ENCODE measurements at regions not wholly inside any gene's neighbourhood (a gene's known extent, or its start where the extent isn't known, plus 50 kb on each side); places are given as distances from the start of the nearest gene placed in this dataset.

DNA sequence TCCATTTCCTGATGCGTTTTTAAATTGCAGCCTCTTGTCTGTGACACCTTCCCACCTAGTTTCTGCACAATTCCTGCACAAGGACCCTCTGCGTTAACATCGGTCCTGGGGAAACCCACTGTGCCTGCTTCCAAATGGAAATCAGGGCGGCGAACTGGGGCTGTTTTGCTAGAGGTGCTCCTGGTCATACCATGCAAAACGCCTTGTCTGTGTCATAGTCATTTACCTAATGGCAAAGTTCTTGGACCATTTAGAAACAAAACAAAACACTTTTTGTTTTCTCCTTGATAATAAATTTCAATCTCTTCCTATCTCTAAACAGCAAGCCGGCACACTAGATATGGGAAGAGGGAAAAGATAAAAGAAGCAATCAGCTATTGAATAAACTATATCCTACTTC, 206.9 kb upstream of the KLF14 start:
- BruUV-seq (replicated peaks) = TSS peak; percentile 31

GRCh38 chr7:130941322-130942210, 207.6 kb upstream of the KLF14 start:
- intact Hi-C loops (cut with micrococcal nuclease; ENCODE audit: unreplicated experiment) = loop anchor here (5.0 kb wide), 1 partner anchor 96 kb away; no protein-coding TSS in a partner anchor
- Histone ChIP-seq H3K4me1 (ENCODE audit: insufficient read depth, low read length, poor library complexity, severe bottlenecking) (peaks cover 86% of the 10 kb centered on the region), H3K27ac (ENCODE audit: low read depth, low read length, poor library complexity, severe bottlenecking) (peak overlapping the region; percentile 94), H3K9me3 (ENCODE audit: low read depth, low read length, poor library complexity, severe bottlenecking) (no peaks in the 10 kb centered on the region), H3K36me3 (ENCODE audit: insufficient read depth, low read length, poor library complexity, severe bottlenecking) (peaks cover 58% of the 10 kb centered on the region), H3K4me3 (ENCODE audit: low read depth, low read length, poor library complexity, severe bottlenecking) (peak overlapping the region; percentile 55), H3K27me3 (replicated peaks; ENCODE audit: insufficient read depth, low read depth, low read length, poor library complexity) (no peaks in the 10 kb centered on the region)
- BruUV-seq (replicated peaks) = TSS peak; percentile 71
- CTCF ChIA-PET = interaction anchor here (1.0 to 2.1 kb wide), 2 partner anchors 19 to 45 kb away, joined by 3 to 14 read pairs; no protein-coding TSS in a partner anchor
- DNase-seq (ENCODE audit: low spot score) = peak; percentile 76
- POLR2A ChIA-PET (ENCODE audit: low non-redundant PET) = interaction anchor here (0.7 kb wide), 1 partner anchor 18 kb away, joined by 3 read pairs; no protein-coding TSS in a partner anchor
- no peak for TF ChIP-seq EZH2 (IDR thresholded peaks at IDR 0.05; ENCODE audit: borderline replicate concordance, low read depth, low read length, poor library complexity, severe bottlenecking)
- TF ChIP-seq, protein P1, sequence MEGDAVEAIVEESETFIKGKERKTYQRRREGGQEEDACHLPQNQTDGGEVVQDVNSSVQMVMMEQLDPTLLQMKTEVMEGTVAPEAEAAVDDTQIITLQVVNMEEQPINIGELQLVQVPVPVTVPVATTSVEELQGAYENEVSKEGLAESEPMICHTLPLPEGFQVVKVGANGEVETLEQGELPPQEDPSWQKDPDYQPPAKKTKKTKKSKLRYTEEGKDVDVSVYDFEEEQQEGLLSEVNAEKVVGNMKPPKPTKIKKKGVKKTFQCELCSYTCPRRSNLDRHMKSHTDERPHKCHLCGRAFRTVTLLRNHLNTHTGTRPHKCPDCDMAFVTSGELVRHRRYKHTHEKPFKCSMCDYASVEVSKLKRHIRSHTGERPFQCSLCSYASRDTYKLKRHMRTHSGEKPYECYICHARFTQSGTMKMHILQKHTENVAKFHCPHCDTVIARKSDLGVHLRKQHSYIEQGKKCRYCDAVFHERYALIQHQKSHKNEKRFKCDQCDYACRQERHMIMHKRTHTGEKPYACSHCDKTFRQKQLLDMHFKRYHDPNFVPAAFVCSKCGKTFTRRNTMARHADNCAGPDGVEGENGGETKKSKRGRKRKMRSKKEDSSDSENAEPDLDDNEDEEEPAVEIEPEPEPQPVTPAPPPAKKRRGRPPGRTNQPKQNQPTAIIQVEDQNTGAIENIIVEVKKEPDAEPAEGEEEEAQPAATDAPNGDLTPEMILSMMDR (conservative IDR thresholded peaks at IDR 0.05; ENCODE audit: low read depth, low read length) = no peak

More for the DNA sequence above, 206.9 kb upstream of the KLF14 start:
- ChIA-PET POLR2A (ENCODE audit: low non-redundant PET) (interaction anchor here (0.7 kb wide), 1 partner anchor 18 kb away, joined by 3 read pairs; no protein-coding TSS in a partner anchor), CTCF (interaction anchor here (1.0 to 2.1 kb wide), 2 partner anchors 19 to 44 kb away, joined by 3 to 14 read pairs; no protein-coding TSS in a partner anchor)
- Histone ChIP-seq H3K9me3 (ENCODE audit: low read depth, low read length, poor library complexity, severe bottlenecking) (no peaks in the 10 kb centered on the region), H3K4me1 (ENCODE audit: insufficient read depth, low read length, poor library complexity, severe bottlenecking) (peaks cover 79% of the 10 kb centered on the region), H3K27me3 (replicated peaks; ENCODE audit: insufficient read depth, low read depth, low read length, poor library complexity) (no peaks in the 10 kb centered on the region), H3K27ac (ENCODE audit: low read depth, low read length, poor library complexity, severe bottlenecking) (peak overlapping the region; percentile 94), H3K4me3 (ENCODE audit: low read depth, low read length, poor library complexity, severe bottlenecking) (peak overlapping the region; percentile 55), H3K36me3 (ENCODE audit: insufficient read depth, low read length, poor library complexity, severe bottlenecking) (peaks cover 57% of the 10 kb centered on the region)
- TF ChIP-seq, protein P1 (conservative IDR thresholded peaks at IDR 0.05; ENCODE audit: low read depth, low read length) = no peak; the same call in 1 of the 2 replicates
- DNase-seq (ENCODE audit: low spot score) = peak; percentile 58
- intact Hi-C loops (cut with micrococcal nuclease; ENCODE audit: unreplicated experiment) = loop anchor here (5.0 kb wide), 1 partner anchor 96 kb away; no protein-coding TSS in a partner anchor

GRCh38 chr7:130942211-130942964, 208.4 kb upstream of the KLF14 start:
- Histone ChIP-seq H3K4me1 (ENCODE audit: insufficient read depth, low read length, poor library complexity, severe bottlenecking) (peaks cover 86% of the 10 kb centered on the region), H3K36me3 (ENCODE audit: insufficient read depth, low read length, poor library complexity, severe bottlenecking) (peaks cover 53% of the 10 kb centered on the region), H3K27me3 (replicated peaks; ENCODE audit: insufficient read depth, low read depth, low read length, poor library complexity) (no peaks in the 10 kb centered on the region), H3K27ac (ENCODE audit: low read depth, low read length, poor library complexity, severe bottlenecking) (peak overlapping the region; percentile 94), H3K9me3 (ENCODE audit: low read depth, low read length, poor library complexity, severe bottlenecking) (no peaks in the 10 kb centered on the region), H3K4me3 (ENCODE audit: low read depth, low read length, poor library complexity, severe bottlenecking) (peak overlapping the region; percentile 55)
- ChIA-PET CTCF (no interaction called here), POLR2A (ENCODE audit: low non-redundant PET) (no interaction called here)
- intact Hi-C loops (cut with micrococcal nuclease; ENCODE audit: unreplicated experiment) = loop anchor here (5.0 kb wide), 1 partner anchor 95 kb away; no protein-coding TSS in a partner anchor
- BruUV-seq (replicated peaks) = no TSS peak
- TF ChIP-seq, protein P1 (conservative IDR thresholded peaks at IDR 0.05; ENCODE audit: low read depth, low read length) = no peak
- no peak for TF ChIP-seq EZH2 (IDR thresholded peaks at IDR 0.05; ENCODE audit: borderline replicate concordance, low read depth, low read length, poor library complexity, severe bottlenecking)
- DNase-seq (ENCODE audit: low spot score) = no peak

Data from A673 (cell line).